ENCODE measurements at regions not wholly inside any gene's neighbourhood (a gene's known extent, or its start where the extent isn't known, plus 50 kb on each side); places are given as distances from the start of the nearest gene placed in this dataset.

GRCh38 chr6:54451516-54451915 lies 143.3 kb downstream of the TINAG start:
- ChIA-PET CTCF (no interaction called here), POLR2A (no interaction called here)
- Histone ChIP-seq H3K27me3 (ENCODE audit: control insufficient read depth, insufficient read depth, low read length) (no peaks in the 10 kb centered on the region), H3K9me3 (ENCODE audit: control insufficient read depth, insufficient read depth, low read length) (no peaks in the 10 kb centered on the region), H3K4me3 (ENCODE audit: low read depth, low read length) (no peak overlapping the region), H3K27ac (ENCODE audit: low read depth, low read length) (no peak overlapping the region)
- TF ChIP-seq CTCF (IDR thresholded peaks at IDR 0.05; ENCODE audit: low read depth, low read length), result no peak
- no peak for DNase-seq (ENCODE audit: low read depth, low spot score)

DNA sequence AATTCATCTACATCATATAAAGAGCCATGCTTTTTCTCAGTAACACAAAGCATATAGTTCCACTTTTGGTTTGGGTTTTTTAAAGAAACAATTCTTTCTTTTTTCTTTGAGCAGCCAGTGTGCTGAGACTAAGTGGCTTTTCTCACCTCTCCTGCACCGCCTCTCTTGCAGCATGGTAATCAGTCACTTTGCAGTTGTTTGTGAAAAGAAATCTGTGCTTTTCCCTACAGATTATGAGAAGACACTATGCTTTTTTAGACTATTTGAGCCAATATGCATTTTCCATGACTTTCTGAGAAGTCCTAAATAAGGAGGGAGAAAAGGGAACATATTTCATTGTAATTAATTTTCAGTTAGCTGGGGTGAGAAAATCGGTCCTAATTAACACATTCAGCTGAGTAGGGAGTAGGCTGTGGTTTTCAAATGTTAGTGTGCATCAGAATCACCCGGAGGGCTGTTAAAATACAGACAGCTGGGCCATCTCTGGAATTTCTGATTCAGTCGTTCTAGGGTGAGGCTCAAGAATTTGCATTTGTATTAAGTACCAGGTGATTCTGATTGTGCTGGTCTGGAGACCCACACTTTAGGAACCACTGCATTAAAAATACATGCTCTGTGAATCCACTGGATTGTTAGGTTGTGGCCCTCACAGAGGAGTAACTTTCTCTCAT lies 155.2 kb downstream of the TINAG start:
- no peak for TF ChIP-seq CTCF (IDR thresholded peaks at IDR 0.05; ENCODE audit: low read depth, low read length)
- CTCF ChIA-PET, result no interaction called here
- Histone ChIP-seq H3K27me3 (ENCODE audit: control insufficient read depth, insufficient read depth, low read length) (no peaks in the 10 kb centered on the region), H3K27ac (ENCODE audit: low read depth, low read length) (no peak overlapping the region), H3K9me3 (ENCODE audit: control insufficient read depth, insufficient read depth, low read length) (no peaks in the 10 kb centered on the region), H3K4me3 (ENCODE audit: low read depth, low read length) (no peak overlapping the region)
- no peak for DNase-seq (ENCODE audit: low read depth, low spot score)
- POLR2A ChIA-PET, result no interaction called here

GRCh38 chr6:54465649-54466300 lies 157.5 kb downstream of the TINAG start:
- Histone ChIP-seq H3K4me3 (ENCODE audit: low read depth, low read length) (no peak overlapping the region), H3K27ac (ENCODE audit: low read depth, low read length) (no peak overlapping the region), H3K27me3 (ENCODE audit: control insufficient read depth, insufficient read depth, low read length) (no peaks in the 10 kb centered on the region), H3K9me3 (ENCODE audit: control insufficient read depth, insufficient read depth, low read length) (no peaks in the 10 kb centered on the region)
- no peak for DNase-seq (ENCODE audit: low read depth, low spot score)
- no peak for TF ChIP-seq CTCF (IDR thresholded peaks at IDR 0.05; ENCODE audit: low read depth, low read length)
- ChIA-PET POLR2A (no interaction called here), CTCF (interaction anchor here (1.5 kb wide), 1 partner anchor 252 kb away, joined by 4 read pairs; no protein-coding TSS in a partner anchor)

DNA sequence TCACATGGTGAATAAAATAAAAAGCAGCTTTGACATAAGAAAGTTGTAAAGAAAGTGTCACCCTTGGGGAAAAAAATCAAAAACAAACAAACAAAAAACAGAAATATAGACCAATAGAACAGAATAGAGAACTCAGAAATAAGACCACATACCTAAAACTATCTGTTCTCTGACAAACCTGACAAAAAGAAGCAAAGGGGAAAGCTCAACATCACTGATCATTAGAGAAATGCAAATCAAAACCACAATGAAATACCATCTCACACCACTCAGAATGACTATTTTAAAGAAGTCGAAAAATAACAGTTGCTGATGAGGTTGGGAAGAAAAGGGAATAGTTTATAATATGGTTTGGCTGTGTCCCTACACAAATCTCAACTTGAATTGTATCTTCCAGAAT lies 159.1 kb downstream of the TINAG start:
- no peak for DNase-seq (ENCODE audit: low read depth, low spot score)
- CTCF ChIA-PET, result no interaction called here

More for the DNA sequence above, 159.1 kb downstream of the TINAG start:
- POLR2A ChIA-PET, result no interaction called here
- Histone ChIP-seq H3K9me3 (ENCODE audit: control insufficient read depth, insufficient read depth, low read length) (no peaks in the 10 kb centered on the region), H3K4me3 (ENCODE audit: low read depth, low read length) (no peak overlapping the region), H3K27ac (ENCODE audit: low read depth, low read length) (no peak overlapping the region), H3K27me3 (ENCODE audit: control insufficient read depth, insufficient read depth, low read length) (no peaks in the 10 kb centered on the region)
- TF ChIP-seq CTCF (IDR thresholded peaks at IDR 0.05; ENCODE audit: low read depth, low read length), result no peak

All from AG04450 (cell line).